ENCODE measurements at regions not wholly inside any gene's neighbourhood (a gene's known extent, or its start where the extent isn't known, plus 50 kb on each side); places are given as distances from the start of the nearest gene placed in this dataset.

DNA sequence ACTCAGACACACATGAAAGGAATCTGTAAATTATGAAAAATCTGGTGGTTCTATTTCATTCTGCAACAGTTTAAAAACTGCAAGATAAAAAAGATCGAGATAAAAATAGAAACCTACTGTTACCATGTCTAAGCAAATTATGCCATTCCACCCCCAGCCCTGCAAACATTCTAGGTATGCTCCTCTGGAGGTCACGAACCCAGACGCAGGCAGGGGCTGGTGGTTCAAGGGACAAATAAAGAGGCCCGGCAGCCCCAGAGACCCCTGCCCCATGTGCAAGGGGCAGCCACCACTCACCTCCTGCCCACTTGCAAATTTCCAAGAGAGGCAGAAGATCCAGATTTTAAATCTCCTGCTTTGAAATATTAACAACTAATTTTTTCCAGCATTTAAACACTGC lies 210.5 kb downstream of the ANAPC1 start:
- H3K27ac ChIP-seq: no peak overlapping the region
- TF ChIP-seq, protein P1, sequence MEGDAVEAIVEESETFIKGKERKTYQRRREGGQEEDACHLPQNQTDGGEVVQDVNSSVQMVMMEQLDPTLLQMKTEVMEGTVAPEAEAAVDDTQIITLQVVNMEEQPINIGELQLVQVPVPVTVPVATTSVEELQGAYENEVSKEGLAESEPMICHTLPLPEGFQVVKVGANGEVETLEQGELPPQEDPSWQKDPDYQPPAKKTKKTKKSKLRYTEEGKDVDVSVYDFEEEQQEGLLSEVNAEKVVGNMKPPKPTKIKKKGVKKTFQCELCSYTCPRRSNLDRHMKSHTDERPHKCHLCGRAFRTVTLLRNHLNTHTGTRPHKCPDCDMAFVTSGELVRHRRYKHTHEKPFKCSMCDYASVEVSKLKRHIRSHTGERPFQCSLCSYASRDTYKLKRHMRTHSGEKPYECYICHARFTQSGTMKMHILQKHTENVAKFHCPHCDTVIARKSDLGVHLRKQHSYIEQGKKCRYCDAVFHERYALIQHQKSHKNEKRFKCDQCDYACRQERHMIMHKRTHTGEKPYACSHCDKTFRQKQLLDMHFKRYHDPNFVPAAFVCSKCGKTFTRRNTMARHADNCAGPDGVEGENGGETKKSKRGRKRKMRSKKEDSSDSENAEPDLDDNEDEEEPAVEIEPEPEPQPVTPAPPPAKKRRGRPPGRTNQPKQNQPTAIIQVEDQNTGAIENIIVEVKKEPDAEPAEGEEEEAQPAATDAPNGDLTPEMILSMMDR (conservative IDR thresholded peaks at IDR 0.05): no peak
- no peak for TF ChIP-seq ZFX (IDR thresholded peaks at IDR 0.05)

DNA sequence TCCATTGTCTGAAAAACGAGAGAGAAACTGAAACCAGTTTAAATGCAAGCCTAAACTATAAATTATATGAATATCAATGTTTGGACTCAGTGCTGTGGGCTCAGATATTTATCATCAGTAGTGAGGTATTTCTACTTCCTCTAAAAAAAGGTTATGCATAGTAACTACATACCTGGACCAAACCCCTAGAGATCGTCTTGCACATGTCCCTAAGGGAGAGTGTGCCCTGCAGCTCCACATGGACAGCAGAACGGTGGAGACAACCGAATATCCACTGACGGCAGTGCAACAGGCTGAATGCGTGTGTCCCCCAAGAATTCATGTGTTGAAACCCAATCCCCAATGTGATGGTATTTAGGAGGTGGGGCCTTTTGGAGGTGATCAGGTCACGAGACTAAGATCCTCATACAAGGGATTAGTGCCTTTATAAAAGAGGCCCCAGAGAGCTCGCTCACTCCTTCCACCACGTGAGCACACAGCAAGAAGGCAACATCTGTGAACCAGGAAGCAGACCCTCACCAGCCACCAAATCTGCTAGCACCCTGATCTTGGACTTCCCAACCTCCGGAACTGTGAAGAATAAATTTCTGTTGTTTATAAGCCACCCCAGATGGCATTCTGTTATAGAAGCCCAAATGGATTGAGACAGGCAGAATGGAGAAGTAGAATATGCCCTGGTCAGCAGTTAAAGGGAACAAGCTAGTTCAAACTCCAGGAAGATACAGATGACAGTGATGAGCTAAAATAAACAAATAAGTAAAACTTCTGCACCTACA lies 208.4 kb downstream of the ANAPC1 start:
- no peak for TF ChIP-seq ZFX (IDR thresholded peaks at IDR 0.05)
- TF ChIP-seq, protein P1 (conservative IDR thresholded peaks at IDR 0.05): no peak
- no peak overlapping the region for H3K27ac ChIP-seq

DNA sequence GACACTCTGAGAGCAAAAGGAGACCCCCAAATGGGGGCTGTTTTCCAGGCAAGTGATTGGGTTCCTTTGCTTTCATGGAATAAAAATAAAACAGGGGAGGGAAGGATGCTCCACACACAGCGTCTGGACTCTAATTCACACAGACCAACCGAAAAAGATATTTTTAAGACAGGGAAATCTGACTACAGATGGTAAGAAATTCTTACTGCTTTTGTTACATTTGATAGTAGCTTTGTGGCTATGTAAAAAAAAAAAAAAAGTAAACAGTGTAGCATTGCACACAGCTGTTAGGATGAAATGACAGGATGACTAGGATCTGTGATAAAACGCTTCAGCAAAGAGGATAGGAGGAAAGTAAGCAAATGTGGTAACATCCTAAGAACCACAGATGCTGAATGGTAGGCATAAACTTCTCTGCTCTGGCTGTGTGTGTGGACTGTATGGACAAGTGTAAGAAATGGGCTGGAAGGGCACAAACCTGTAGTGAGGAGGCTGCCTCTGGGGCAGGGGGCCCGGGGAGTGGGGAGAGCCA lies 207.6 kb downstream of the ANAPC1 start:
- H3K27ac ChIP-seq: no peak overlapping the region
- no peak for TF ChIP-seq ZFX (IDR thresholded peaks at IDR 0.05)
- TF ChIP-seq, protein P1 (conservative IDR thresholded peaks at IDR 0.05): no peak

- TF ChIP-seq, protein P1 (conservative IDR thresholded peaks at IDR 0.05): no peak
- TF ChIP-seq ZFX (IDR thresholded peaks at IDR 0.05): no peak
- H3K27ac ChIP-seq: no peak overlapping the region
Observed at GRCh38 chr2:111678161-111678560, 205.8 kb downstream of the ANAPC1 start.

- no peak overlapping the region for H3K27ac ChIP-seq
- TF ChIP-seq, protein P1 (conservative IDR thresholded peaks at IDR 0.05): no peak
- no peak for TF ChIP-seq ZFX (IDR thresholded peaks at IDR 0.05)
Observed at GRCh38 chr2:111678651-111679050, 205.3 kb downstream of the ANAPC1 start.

GRCh38 chr2:111679202-111679601 lies 204.8 kb downstream of the ANAPC1 start:
- H3K27ac ChIP-seq: no peak overlapping the region
- TF ChIP-seq, protein P1 (conservative IDR thresholded peaks at IDR 0.05): no peak
- no peak for TF ChIP-seq ZFX (IDR thresholded peaks at IDR 0.05)

- TF ChIP-seq, protein P1 (conservative IDR thresholded peaks at IDR 0.05): no peak
- no peak for TF ChIP-seq ZFX (IDR thresholded peaks at IDR 0.05)
- peak overlapping the region; percentile 16; the same call in 1 of the 2 replicates for H3K27ac ChIP-seq
Observed at GRCh38 chr2:111684611-111685010, 199.4 kb downstream of the ANAPC1 start.
